SK-N-MC (cell line): ENCODE measurements at regions not wholly inside any gene's neighbourhood (a gene's known extent, or its start where the extent isn't known, plus 50 kb on each side); places are given as distances from the start of the nearest gene placed in this dataset.

ENCODE experiments used
- DNase-seq: peaks from one replicate; pipeline ENCODE4 v3.0.0-alpha.2; 2011; ENCODE audit warnings: low read depth, low spot score
- H3K27ac ChIP-seq: fragments of 200-600 bp; sonication (generic); 2 replicates; pipeline ENCODE4 v1.5.1; 2016; ENCODE audit warnings: mixed run types
- H3K36me3 ChIP-seq: fragments of 200-600 bp; sonication (generic); 2 replicates; pipeline ENCODE4 v1.6.1; 2017; ENCODE audit warnings: antibody characterized with exemption, low read length, mixed read lengths; ENCODE audit not compliant: insufficient read depth
- H3K4me3 ChIP-seq: fragments of 200-600 bp; sonication (generic); 2 replicates; pipeline ENCODE4 v1.5.1; 2016
- H3K9ac ChIP-seq: fragments of 200-600 bp; sonication (generic); 2 replicates; pipeline ENCODE4 v1.8.0; 2017; ENCODE audit warnings: mixed run types, mixed read lengths; ENCODE audit not compliant: insufficient read length
- H3K9me3 ChIP-seq: fragments of 200-600 bp; sonication (generic); 2 replicates; pipeline ENCODE4 v1.6.1; 2017; ENCODE audit warnings: low read depth, mild to moderate bottlenecking, antibody characterized with exemption, low read length, moderate library complexity, mixed read lengths
- EZH2 ChIP-seq: fragments of 200-600 bp; sonication (generic); IDR thresholded peaks from one replicate; pipeline ENCODE4 v1.6.1; 2017; ENCODE audit warnings: antibody characterized with exemption
- FOXP2 ChIP-seq: optimal IDR thresholded peaks from 2 replicates; pipeline ENCODE3; 2011; ENCODE audit warnings: mild to moderate bottlenecking, moderate library complexity; ENCODE audit not compliant: insufficient read depth; ENCODE audit errors: extremely low read length, control extremely low read depth
- POLR2AphosphoS5 ChIP-seq: IDR thresholded peaks from 2 replicates; pipeline ENCODE4 v1.6.1; 2012; ENCODE audit warnings: mild to moderate bottlenecking, low read depth, low read length, borderline replicate concordance

GRCh38 chr2:118535818-118536212 lies 311.6 kb downstream of the EN1 start:
- no peak for DNase-seq
- TF ChIP-seq POLR2AphosphoS5 (no peak), FOXP2 (no peak), EZH2 (no peak)
- H3K36me3 ChIP-seq, result no peaks in the 10 kb centered on the region
- H3K9ac ChIP-seq, result no peak overlapping the region
- H3K4me3 ChIP-seq, result no peak overlapping the region
- H3K9me3 ChIP-seq, result no peaks in the 10 kb centered on the region
- no peak overlapping the region for H3K27ac ChIP-seq

DNA sequence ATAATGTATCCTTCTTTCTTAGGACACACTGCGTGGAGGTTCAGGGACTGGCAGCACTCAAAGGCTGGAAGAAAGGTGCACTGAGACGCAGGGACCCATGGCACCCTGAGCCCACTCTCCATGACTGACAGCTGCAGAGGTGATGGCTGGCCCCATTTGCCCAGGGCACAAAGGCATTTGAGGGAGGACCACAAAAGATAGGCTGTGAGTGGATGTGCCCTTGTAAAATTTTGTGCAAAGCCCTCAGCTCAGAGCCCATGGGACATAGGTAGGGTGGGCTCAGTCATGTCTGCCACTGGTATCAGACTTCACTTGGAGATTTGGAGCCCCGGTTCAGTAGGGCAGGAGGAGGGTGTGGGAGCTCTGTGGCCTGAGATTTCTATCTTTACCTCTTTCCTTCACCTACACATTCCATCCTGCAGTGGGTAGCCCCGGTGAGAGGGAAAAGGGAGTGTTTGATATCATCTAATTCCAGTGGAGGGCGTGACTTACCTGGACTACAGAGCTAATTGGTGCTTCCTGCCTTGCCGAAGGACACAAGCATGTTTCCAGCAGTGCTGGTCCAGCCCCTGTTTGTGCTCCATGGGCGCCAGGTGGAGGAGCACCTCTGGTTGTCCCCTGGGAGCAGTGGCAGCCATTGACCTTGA lies 312.2 kb downstream of the EN1 start:
- H3K36me3 ChIP-seq, result no peaks in the 10 kb centered on the region
- TF ChIP-seq FOXP2 (no peak), POLR2AphosphoS5 (no peak), EZH2 (no peak)
- no peak overlapping the region for H3K27ac ChIP-seq
- no peak overlapping the region for H3K9ac ChIP-seq
- H3K4me3 ChIP-seq, result no peak overlapping the region
- DNase-seq, result no peak
- H3K9me3 ChIP-seq, result no peaks in the 10 kb centered on the region

- Histone ChIP-seq H3K9me3 (no peaks in the 10 kb centered on the region), H3K36me3 (no peaks in the 10 kb centered on the region), H3K4me3 (no peak overlapping the region), H3K27ac (no peak overlapping the region), H3K9ac (no peak overlapping the region)
- DNase-seq, result no peak
- TF ChIP-seq FOXP2 (no peak), POLR2AphosphoS5 (no peak), EZH2 (no peak)
Measured at GRCh38 chr2:118530976-118531375, 316.5 kb downstream of the EN1 start.

DNA sequence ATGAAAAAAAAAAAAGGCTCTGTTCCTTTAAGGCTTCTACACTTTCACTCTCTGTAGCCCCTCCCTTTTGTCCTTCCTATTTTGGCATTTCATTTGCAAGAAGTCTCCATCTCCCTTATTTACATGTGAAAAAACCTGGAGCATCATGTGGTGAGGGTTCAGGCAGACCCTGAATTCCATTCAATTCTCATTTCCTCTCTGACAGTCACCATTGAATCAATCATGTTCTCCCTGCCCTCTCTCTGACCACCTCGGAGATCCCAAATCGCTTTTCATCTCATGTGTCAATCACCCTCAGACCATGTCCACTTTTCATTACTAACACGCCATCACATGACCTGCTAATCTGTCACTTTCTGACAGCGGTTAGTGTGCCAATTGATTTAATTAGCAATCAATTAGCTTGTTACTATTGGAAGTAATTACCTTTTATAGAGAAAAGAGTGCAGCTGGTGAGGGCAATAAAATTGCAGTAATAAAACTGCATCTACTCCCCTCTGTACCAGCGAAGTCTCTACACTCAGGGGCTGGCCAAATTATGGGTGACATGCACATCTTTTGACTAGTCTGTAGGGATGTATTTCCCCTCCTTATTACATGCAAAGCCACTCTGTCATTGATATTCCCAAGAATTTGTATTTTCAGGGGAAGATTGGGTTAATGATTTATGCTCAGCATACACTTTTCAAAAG lies 317.4 kb downstream of the EN1 start:
- Histone ChIP-seq H3K9me3 (no peaks in the 10 kb centered on the region), H3K27ac (no peak overlapping the region), H3K36me3 (no peaks in the 10 kb centered on the region), H3K4me3 (no peak overlapping the region), H3K9ac (no peak overlapping the region)
- DNase-seq, result no peak
- TF ChIP-seq FOXP2 (no peak), EZH2 (no peak), POLR2AphosphoS5 (no peak)

- no peaks in the 10 kb centered on the region for H3K9me3 ChIP-seq
- no peak for TF ChIP-seq EZH2
- no peak overlapping the region for H3K4me3 ChIP-seq
- no peak for DNase-seq
- no peaks in the 10 kb centered on the region for H3K36me3 ChIP-seq
- no peak overlapping the region for H3K27ac ChIP-seq
- H3K9ac ChIP-seq, result no peak overlapping the region
Measured at GRCh38 chr2:118527571-118527970, 319.9 kb downstream of the EN1 start.

DNA sequence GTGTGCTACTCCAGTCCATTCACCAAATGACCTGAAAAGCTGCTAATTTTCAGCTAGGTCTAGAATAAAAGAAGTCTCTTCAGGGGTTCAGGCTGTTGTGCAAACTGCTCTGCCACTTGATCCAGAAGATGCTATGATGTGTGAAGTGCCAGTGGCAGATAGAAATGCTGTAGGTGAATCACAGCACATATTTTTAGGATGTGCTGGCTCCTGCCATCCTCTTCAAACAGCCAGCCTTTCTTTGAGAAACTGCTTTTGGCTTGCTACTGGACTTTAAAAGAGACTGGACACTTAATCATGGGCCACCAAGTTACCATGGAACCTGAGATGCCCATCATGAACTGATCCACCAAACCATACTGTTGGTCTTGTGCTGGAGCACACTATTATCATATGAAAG lies 322.1 kb downstream of the EN1 start:
- H3K27ac ChIP-seq, result no peak overlapping the region
- no peak for TF ChIP-seq EZH2
- no peak for TF ChIP-seq FOXP2
- TF ChIP-seq POLR2AphosphoS5, result no peak
- H3K9me3 ChIP-seq, result no peaks in the 10 kb centered on the region
- no peaks in the 10 kb centered on the region for H3K36me3 ChIP-seq
- H3K9ac ChIP-seq, result no peak overlapping the region
- DNase-seq, result no peak
- no peak overlapping the region for H3K4me3 ChIP-seq

- no peaks in the 10 kb centered on the region for H3K36me3 ChIP-seq
- H3K4me3 ChIP-seq, result no peak overlapping the region
- no peaks in the 10 kb centered on the region for H3K9me3 ChIP-seq
- no peak for DNase-seq
- no peak overlapping the region for H3K27ac ChIP-seq
- H3K9ac ChIP-seq, result no peak overlapping the region
- TF ChIP-seq POLR2AphosphoS5 (no peak), FOXP2 (no peak), EZH2 (no peak)
Measured at GRCh38 chr2:118524911-118525310, 322.5 kb downstream of the EN1 start.

- H3K9me3 ChIP-seq, result no peaks in the 10 kb centered on the region
- no peak for TF ChIP-seq POLR2AphosphoS5
- TF ChIP-seq FOXP2, result no peak
- no peak for TF ChIP-seq EZH2
- no peak for DNase-seq
- H3K36me3 ChIP-seq, result no peaks in the 10 kb centered on the region
- H3K4me3 ChIP-seq, result no peak overlapping the region
- no peak overlapping the region for H3K27ac ChIP-seq
- H3K9ac ChIP-seq, result no peak overlapping the region
Measured at GRCh38 chr2:118523761-118524160, 323.7 kb downstream of the EN1 start.

GRCh38 chr2:118521960-118522359 lies 325.5 kb downstream of the EN1 start:
- Histone ChIP-seq H3K4me3 (no peak overlapping the region), H3K9ac (no peak overlapping the region), H3K36me3 (no peaks in the 10 kb centered on the region), H3K27ac (no peak overlapping the region), H3K9me3 (no peaks in the 10 kb centered on the region)
- no peak for DNase-seq
- no peak for TF ChIP-seq POLR2AphosphoS5
- no peak for TF ChIP-seq EZH2
- no peak for TF ChIP-seq FOXP2

GRCh38 chr2:118521272-118521671 lies 326.2 kb downstream of the EN1 start:
- TF ChIP-seq EZH2 (no peak), POLR2AphosphoS5 (no peak), FOXP2 (no peak)
- no peaks in the 10 kb centered on the region for H3K36me3 ChIP-seq

More at GRCh38 chr2:118521272-118521671, 326.2 kb downstream of the EN1 start:
- no peaks in the 10 kb centered on the region for H3K9me3 ChIP-seq
- H3K9ac ChIP-seq, result no peak overlapping the region
- no peak overlapping the region for H3K4me3 ChIP-seq
- no peak overlapping the region for H3K27ac ChIP-seq
- DNase-seq, result no peak
